Ishikawa (cell line): ENCODE measurements at regions not wholly inside any gene's neighbourhood (a gene's known extent, or its start where the extent isn't known, plus 50 kb on each side); places are given as distances from the start of the nearest gene placed in this dataset.
A peak's percentile ranks its signal among the peaks of the same experiment; 100 is the strongest.

Source experiments
- CEBPB ChIP-seq: IDR thresholded peaks from 2 replicates; pipeline ENCODE4 v1.6.1; 2012
- CREB1 ChIP-seq: IDR thresholded peaks from 2 replicates; pipeline ENCODE4 v1.6.1; 2012; ENCODE audit warnings: low read depth
- EGR1 ChIP-seq: IDR thresholded peaks from 2 replicates; pipeline ENCODE4 v1.6.1; 2012
- EP300 ChIP-seq: IDR thresholded peaks from 2 replicates; pipeline ENCODE4 v1.6.1; 2012; ENCODE audit warnings: borderline replicate concordance
- FOXM1 ChIP-seq: IDR thresholded peaks from 2 replicates; pipeline ENCODE4 v1.6.1; 2012; ENCODE audit warnings: low read depth, borderline replicate concordance
- NFIC ChIP-seq: IDR thresholded peaks from 2 replicates; pipeline ENCODE4 v1.6.1; 2012
- RAD21 ChIP-seq: IDR thresholded peaks from 2 replicates; pipeline ENCODE4 v1.6.1; 2012; ENCODE audit warnings: low read depth
- TAF1 ChIP-seq: IDR thresholded peaks from 2 replicates; pipeline ENCODE4 v1.6.1; 2012; ENCODE audit warnings: low read depth, mild to moderate bottlenecking
- TCF12 ChIP-seq: IDR thresholded peaks from 2 replicates; pipeline ENCODE4 v1.6.1; 2012; ENCODE audit warnings: low read depth
- TEAD4 ChIP-seq: IDR thresholded peaks from 2 replicates; pipeline ENCODE4 v1.6.1; 2012
- YY1 ChIP-seq: IDR thresholded peaks from 2 replicates; pipeline ENCODE4 v1.6.1; 2012; ENCODE audit warnings: low read depth
- ZBTB7A ChIP-seq: IDR thresholded peaks from 2 replicates; pipeline ENCODE4 v1.6.1; 2012; ENCODE audit warnings: low read depth
- TF ChIP-seq, protein P1 (sequence below): IDR thresholded peaks from 2 replicates; pipeline ENCODE4 v1.6.1; 2012; ENCODE audit warnings: low read depth, mild to moderate bottlenecking
- TF ChIP-seq, protein P2 (sequence below): IDR thresholded peaks from 2 replicates; pipeline ENCODE4 v1.6.1; 2012
- TF ChIP-seq, protein P3 (sequence below): IDR thresholded peaks from 2 replicates; pipeline ENCODE4 v1.6.1; 2012

DNA sequence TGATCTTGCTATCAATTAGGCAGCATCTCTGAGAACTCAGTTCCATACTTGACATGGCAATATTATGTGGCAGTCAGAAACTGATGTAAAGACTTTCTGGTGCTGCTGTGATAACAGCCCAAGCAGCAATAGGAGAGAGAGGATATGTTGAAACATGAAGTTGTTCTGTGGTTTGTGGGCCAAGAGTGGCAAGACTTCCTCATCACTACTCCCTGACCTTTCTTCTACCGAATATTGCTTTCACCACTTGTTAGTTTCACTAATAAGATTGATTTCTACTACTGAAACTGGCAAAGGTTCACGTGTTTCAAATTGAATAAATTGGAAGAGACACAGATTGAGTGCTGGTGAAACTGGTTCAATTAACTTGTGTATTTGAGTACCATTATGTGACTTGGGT, 852.6 kb upstream of the RAG2 start:
- TF ChIP-seq FOXM1 (no peak), CREB1 (no peak)

DNA sequence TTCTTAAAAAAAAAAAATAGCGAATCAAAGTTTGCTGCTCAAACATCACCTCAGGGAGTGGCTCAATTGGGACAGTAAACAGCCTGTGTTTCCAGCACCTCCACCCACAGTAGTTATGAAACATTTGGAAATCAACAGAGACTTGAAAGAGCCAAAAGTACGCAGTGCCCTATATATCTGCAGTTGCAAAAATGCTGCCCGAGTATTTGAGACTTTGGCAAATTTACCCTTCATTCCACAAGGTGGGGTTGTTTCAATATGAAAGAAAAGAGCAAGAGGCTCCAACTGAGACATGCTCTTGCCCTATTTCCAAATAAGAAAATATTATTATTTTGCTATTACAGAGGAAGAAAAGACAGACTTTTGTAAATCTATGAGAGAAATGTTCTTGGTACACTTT, 851.1 kb upstream of the RAG2 start:
- TF ChIP-seq ZBTB7A, result no peak
- TF ChIP-seq, protein P1, sequence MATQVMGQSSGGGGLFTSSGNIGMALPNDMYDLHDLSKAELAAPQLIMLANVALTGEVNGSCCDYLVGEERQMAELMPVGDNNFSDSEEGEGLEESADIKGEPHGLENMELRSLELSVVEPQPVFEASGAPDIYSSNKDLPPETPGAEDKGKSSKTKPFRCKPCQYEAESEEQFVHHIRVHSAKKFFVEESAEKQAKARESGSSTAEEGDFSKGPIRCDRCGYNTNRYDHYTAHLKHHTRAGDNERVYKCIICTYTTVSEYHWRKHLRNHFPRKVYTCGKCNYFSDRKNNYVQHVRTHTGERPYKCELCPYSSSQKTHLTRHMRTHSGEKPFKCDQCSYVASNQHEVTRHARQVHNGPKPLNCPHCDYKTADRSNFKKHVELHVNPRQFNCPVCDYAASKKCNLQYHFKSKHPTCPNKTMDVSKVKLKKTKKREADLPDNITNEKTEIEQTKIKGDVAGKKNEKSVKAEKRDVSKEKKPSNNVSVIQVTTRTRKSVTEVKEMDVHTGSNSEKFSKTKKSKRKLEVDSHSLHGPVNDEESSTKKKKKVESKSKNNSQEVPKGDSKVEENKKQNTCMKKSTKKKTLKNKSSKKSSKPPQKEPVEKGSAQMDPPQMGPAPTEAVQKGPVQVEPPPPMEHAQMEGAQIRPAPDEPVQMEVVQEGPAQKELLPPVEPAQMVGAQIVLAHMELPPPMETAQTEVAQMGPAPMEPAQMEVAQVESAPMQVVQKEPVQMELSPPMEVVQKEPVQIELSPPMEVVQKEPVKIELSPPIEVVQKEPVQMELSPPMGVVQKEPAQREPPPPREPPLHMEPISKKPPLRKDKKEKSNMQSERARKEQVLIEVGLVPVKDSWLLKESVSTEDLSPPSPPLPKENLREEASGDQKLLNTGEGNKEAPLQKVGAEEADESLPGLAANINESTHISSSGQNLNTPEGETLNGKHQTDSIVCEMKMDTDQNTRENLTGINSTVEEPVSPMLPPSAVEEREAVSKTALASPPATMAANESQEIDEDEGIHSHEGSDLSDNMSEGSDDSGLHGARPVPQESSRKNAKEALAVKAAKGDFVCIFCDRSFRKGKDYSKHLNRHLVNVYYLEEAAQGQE, result no peak
- TF ChIP-seq CREB1, result no peak
- TF ChIP-seq RAD21, result peak; percentile 52

DNA sequence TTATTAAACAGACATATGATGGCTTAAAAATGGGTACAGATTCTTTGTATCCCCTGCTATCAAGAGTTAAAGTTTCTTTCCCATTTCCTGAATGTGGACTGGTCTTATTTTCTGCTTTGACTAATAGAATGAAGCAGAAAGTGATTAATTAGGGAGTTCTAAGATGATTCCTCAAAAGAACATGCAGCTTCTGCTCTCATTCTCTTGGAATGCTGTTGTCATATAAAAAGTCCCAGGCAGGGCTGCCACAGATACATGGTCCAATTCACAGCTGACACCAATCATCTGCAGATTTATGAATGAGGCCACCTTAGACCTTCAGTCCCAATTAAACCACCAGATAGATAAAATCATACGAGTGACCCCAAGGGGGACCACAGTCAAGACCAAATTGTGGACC, 844.5 kb upstream of the RAG2 start:
- TF ChIP-seq, protein P2, sequence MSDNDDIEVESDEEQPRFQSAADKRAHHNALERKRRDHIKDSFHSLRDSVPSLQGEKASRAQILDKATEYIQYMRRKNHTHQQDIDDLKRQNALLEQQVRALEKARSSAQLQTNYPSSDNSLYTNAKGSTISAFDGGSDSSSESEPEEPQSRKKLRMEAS, result no peak
- no peak for TF ChIP-seq CREB1
- no peak for TF ChIP-seq ZBTB7A
- no peak for TF ChIP-seq YY1
- TF ChIP-seq, protein P3, sequence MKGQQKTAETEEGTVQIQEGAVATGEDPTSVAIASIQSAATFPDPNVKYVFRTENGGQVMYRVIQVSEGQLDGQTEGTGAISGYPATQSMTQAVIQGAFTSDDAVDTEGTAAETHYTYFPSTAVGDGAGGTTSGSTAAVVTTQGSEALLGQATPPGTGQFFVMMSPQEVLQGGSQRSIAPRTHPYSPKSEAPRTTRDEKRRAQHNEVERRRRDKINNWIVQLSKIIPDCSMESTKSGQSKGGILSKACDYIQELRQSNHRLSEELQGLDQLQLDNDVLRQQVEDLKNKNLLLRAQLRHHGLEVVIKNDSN, result no peak
- TF ChIP-seq EP300, result no peak
- no peak for TF ChIP-seq TCF12
- no peak for TF ChIP-seq CEBPB
- TF ChIP-seq, protein P1, result no peak
- no peak for TF ChIP-seq TAF1
- TF ChIP-seq NFIC, result no peak
- TF ChIP-seq FOXM1, result no peak

DNA sequence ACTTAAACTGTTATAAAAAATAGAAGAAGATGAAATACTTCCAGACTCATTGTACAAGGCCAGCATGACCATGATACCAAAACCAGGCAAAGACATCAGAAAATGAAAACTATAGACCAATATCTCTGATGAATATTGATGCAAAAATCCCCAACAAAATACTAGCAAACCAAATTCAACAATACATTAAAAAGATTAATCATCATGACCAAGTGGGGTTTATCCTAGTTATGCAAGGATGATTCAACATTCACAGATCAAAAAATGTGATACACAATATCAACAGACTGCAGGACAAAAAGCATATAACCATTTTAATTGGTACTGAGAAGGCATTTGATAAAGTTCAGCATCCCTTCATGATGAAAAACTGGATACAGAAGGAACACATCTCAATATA, 824.5 kb upstream of the RAG2 start:
- TF ChIP-seq CEBPB (no peak), EP300 (no peak), EGR1 (no peak), TAF1 (no peak), CREB1 (no peak), FOXM1 (no peak), TCF12 (no peak), YY1 (no peak), RAD21 (no peak), NFIC (no peak), TEAD4 (no peak)
- TF ChIP-seq, protein P2, result no peak
- TF ChIP-seq, protein P3, result no peak
- TF ChIP-seq, protein P1, result no peak

DNA sequence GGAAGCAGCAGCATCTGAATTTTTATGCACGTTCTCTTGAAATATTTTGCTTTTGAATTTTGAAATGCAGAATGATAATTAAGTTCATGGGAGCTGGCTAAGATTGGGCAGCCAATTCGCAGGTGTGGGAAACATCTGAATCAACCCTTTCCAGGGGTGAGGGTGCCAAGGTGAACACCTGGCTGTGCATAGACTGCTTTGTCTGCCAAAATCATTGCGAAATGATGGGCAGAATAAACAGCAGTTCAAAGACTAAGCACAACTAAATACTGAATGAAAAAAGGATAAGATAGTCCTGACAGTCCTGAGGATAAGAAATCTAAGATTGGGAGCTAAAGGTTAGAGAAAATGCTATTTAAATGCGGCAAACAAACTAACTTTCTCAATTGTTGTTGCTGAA, 813.3 kb upstream of the RAG2 start:
- TF ChIP-seq YY1, result no peak
- no peak for TF ChIP-seq RAD21
- no peak for TF ChIP-seq NFIC
- no peak for TF ChIP-seq TCF12
- TF ChIP-seq TAF1, result no peak
- TF ChIP-seq, protein P1, result no peak
- no peak for TF ChIP-seq FOXM1
- TF ChIP-seq TEAD4, result no peak
- no peak for TF ChIP-seq EGR1
- no peak for TF ChIP-seq EP300
- TF ChIP-seq CREB1, result no peak
- TF ChIP-seq, protein P2, result no peak
- TF ChIP-seq CEBPB, result no peak
